GM13976 (cell line): ENCODE measurements at regions not wholly inside any gene's neighbourhood (a gene's known extent, or its start where the extent isn't known, plus 50 kb on each side); places are given as distances from the start of the nearest gene placed in this dataset.

ENCODE experiments used
- DNase-seq: peaks from one replicate; pipeline ENCODE4 v3.0.0; 2012; ENCODE audit warnings: low spot score
- CTCF ChIP-seq: IDR thresholded peaks from 2 replicates; pipeline ENCODE4 v1.5.1; 2012; ENCODE audit warnings: borderline replicate concordance, mild to moderate bottlenecking; ENCODE audit not compliant: insufficient read depth; ENCODE audit errors: extremely low read depth, missing control alignments, control extremely low read depth
- in situ Hi-C: fragments of 300-500 bp; cut with MboI; formaldehyde crosslinking; loops from one replicate; pipeline ENCODE4 v1.12.0; 2022; ENCODE audit warnings: low sequenced_read_pairs, mixed read lengths, inconsistent platforms; ENCODE audit not compliant: unreplicated experiment

GRCh38 chr13:63551731-63552130 lies 2136.1 kb upstream of the PCDH20 start:
- in situ Hi-C loops = no loop called here

GRCh38 chr13:63546524-63546923 lies 2130.9 kb upstream of the PCDH20 start:
- DNase-seq = no peak
- TF ChIP-seq CTCF = no peak
- in situ Hi-C loops = no loop called here

More at GRCh38 chr13:63551731-63552130, 2136.1 kb upstream of the PCDH20 start:
- no peak for TF ChIP-seq CTCF
- DNase-seq = no peak

GRCh38 chr13:63542770-63543169 lies 2127.1 kb upstream of the PCDH20 start:
- in situ Hi-C loops = no loop called here
- no peak for DNase-seq
- TF ChIP-seq CTCF = no peak

GRCh38 chr13:63541336-63541735 lies 2125.7 kb upstream of the PCDH20 start:
- in situ Hi-C loops = no loop called here
- no peak for TF ChIP-seq CTCF

GRCh38 chr13:63540061-63540460 lies 2124.4 kb upstream of the PCDH20 start:
- in situ Hi-C loops = no loop called here
- no peak for TF ChIP-seq CTCF
- no peak for DNase-seq

More at GRCh38 chr13:63541336-63541735, 2125.7 kb upstream of the PCDH20 start:
- no peak for DNase-seq

GRCh38 chr13:63517371-63517770 lies 2101.7 kb upstream of the PCDH20 start:
- DNase-seq = no peak
- TF ChIP-seq CTCF = no peak
- in situ Hi-C loops = no loop called here

- TF ChIP-seq CTCF = no peak
- in situ Hi-C loops = no loop called here
- no peak for DNase-seq
Observed at GRCh38 chr13:63516124-63516523, 2100.5 kb upstream of the PCDH20 start.
